ENCODE measurements at regions not wholly inside any gene's neighbourhood (a gene's known extent, or its start where the extent isn't known, plus 50 kb on each side); places are given as distances from the start of the nearest gene placed in this dataset.

DNA sequence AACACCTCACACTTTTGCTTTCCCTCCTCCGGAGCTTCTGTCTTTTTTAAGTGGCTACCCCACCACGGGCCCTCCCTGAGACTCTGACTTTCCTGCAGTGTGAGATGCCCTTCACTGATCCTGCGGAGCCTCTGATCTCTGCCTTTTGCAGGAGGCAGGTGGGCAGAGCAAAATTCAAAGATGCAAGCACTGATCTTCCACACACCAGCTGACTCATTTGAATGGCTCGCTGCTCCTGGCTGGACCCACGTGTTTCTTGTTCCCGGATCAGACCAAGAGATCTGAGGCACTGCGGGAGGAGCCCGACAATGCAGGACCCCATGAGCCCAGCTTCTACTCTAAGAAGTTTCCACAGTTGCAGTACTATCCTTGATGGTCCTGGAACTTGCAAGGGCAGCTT lies 1607.9 kb upstream of the TENM3 start:
- no peak for DNase-seq
- H3K9me3 ChIP-seq: no peaks in the 10 kb centered on the region
- TF ChIP-seq CTCF (IDR thresholded peaks at IDR 0.05): no peak
- H3K27ac ChIP-seq: no peak overlapping the region
- H3K36me3 ChIP-seq: no peaks in the 10 kb centered on the region
- H3K27me3 ChIP-seq: no peaks in the 10 kb centered on the region
- ATAC-seq: no peak
- H3K4me1 ChIP-seq: no peaks in the 10 kb centered on the region
- intact Hi-C loops (cut with DNase I): no loop called here
- no peak overlapping the region for H3K4me3 ChIP-seq

DNA sequence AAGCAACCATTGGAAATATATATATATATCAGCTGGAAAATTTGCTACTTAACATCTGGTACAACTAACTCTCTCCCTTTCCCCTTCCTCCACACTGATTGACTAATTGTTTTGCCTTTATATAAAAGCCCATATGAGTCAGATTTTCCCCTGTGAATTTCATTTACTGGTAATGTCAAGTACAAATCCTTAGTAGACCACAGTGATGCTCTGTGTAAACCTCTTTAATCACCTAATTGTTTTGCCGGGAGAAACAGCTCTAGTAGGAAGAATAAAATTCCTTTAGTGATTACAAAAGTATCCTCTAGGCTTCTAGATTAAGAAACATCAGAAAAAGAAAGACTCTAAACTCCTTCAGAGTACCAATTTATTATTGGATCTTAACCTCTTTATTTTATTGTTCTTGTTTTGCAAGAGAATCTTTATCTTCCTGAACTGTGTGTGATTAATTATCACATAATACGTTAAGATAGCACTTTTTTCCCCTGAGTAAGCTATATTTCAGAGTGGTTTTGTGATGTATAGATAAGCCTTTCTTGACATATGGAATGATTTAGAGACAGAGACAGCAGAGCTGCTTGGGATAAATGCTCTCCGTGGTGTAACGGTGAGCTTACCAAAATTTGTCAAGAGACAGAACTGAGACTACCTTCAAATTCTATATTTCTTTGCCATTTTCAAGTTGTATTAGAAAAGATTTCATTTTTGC lies 1606.4 kb upstream of the TENM3 start:
- H3K4me3 ChIP-seq: no peak overlapping the region
- DNase-seq (no peak), ATAC-seq (no peak)
- no peaks in the 10 kb centered on the region for H3K9me3 ChIP-seq
- intact Hi-C loops (cut with DNase I): no loop called here
- no peaks in the 10 kb centered on the region for H3K4me1 ChIP-seq
- no peak overlapping the region for H3K27ac ChIP-seq
- no peaks in the 10 kb centered on the region for H3K27me3 ChIP-seq
- H3K36me3 ChIP-seq: no peaks in the 10 kb centered on the region
- TF ChIP-seq CTCF (IDR thresholded peaks at IDR 0.05): no peak

GRCh38 chr4:180637616-180638015 lies 1605.6 kb upstream of the TENM3 start:
- no peaks in the 10 kb centered on the region for H3K4me1 ChIP-seq
- intact Hi-C loops (cut with DNase I): no loop called here
- H3K27ac ChIP-seq: no peak overlapping the region
- no peak overlapping the region for H3K4me3 ChIP-seq
- TF ChIP-seq CTCF (IDR thresholded peaks at IDR 0.05): no peak
- no peaks in the 10 kb centered on the region for H3K27me3 ChIP-seq
- DNase-seq: no peak
- no peak for ATAC-seq
- H3K9me3 ChIP-seq: no peaks in the 10 kb centered on the region
- no peaks in the 10 kb centered on the region for H3K36me3 ChIP-seq

GRCh38 chr4:180640193-180640592 lies 1603.0 kb upstream of the TENM3 start:
- intact Hi-C loops (cut with DNase I): no loop called here
- no peak for ATAC-seq

GRCh38 chr4:180641495-180641894 lies 1601.7 kb upstream of the TENM3 start:
- H3K4me1 ChIP-seq: no peaks in the 10 kb centered on the region
- ATAC-seq (no peak), DNase-seq (no peak)
- intact Hi-C loops (cut with DNase I): no loop called here
- no peak overlapping the region for H3K27ac ChIP-seq
- H3K36me3 ChIP-seq: no peaks in the 10 kb centered on the region
- no peaks in the 10 kb centered on the region for H3K9me3 ChIP-seq
- TF ChIP-seq CTCF (IDR thresholded peaks at IDR 0.05): no peak
- no peaks in the 10 kb centered on the region for H3K27me3 ChIP-seq
- H3K4me3 ChIP-seq: no peak overlapping the region

More at GRCh38 chr4:180640193-180640592, 1603.0 kb upstream of the TENM3 start:
- Histone ChIP-seq H3K4me3 (no peak overlapping the region), H3K4me1 (no peaks in the 10 kb centered on the region), H3K27me3 (no peaks in the 10 kb centered on the region), H3K27ac (no peak overlapping the region), H3K9me3 (no peaks in the 10 kb centered on the region), H3K36me3 (no peaks in the 10 kb centered on the region)
- no peak for TF ChIP-seq CTCF (IDR thresholded peaks at IDR 0.05)
- no peak for DNase-seq
